SK-N-SH (cell line): ENCODE measurements at regions not wholly inside any gene's neighbourhood (a gene's known extent, or its start where the extent isn't known, plus 50 kb on each side); places are given as distances from the start of the nearest gene placed in this dataset.

Source experiments
- CTCF ChIA-PET: fragments of 300-600, 350-600 bp; formaldehyde crosslinking; extraction: SDS; loops from one replicate; lab custom pipeline; 2021; lab: Yijun Ruan, JAX
- POLR2A ChIA-PET: fragments of 350-600 bp; sonication (Branson Sonifier 250); formaldehyde crosslinking; extraction: SDS; loops from one replicate; lab custom pipeline; 2020; ENCODE audit warnings: antibody characterized with exemption, inconsistent platforms; lab: Yijun Ruan, JAX
- DNase-seq: peaks from one replicate; pipeline ENCODE4 v3.0.0; 2012
- H2AFZ ChIP-seq: fragments of 200-600 bp; sonication (generic); 2 replicates; pipeline ENCODE4 v1.8.1; 2016; ENCODE audit warnings: antibody characterized with exemption, mild to moderate bottlenecking, low read depth
- H3F3A ChIP-seq: fragments of 200-600 bp; sonication (generic); replicated peaks from 2 replicates; pipeline ENCODE3; 2016; ENCODE audit warnings: antibody characterized with exemption, mild to moderate bottlenecking; ENCODE audit not compliant: insufficient read depth
- H3K27ac ChIP-seq, 2 experiments: fragments of 200-500 bp in 1 of 2; fragments of 200-600 bp in 1 of 2; sonication (Bioruptor generic) in 1 of 2; sonication (generic), shearing (Covaris generic) in 1 of 2; 2 replicates each; pipeline versions ENCODE4 v1.5.1 to v1.6.1; 2014 to 2016; ENCODE audit warnings: low read depth in 2 of 2, inconsistent platforms in 1 of 2, low read length in 1 of 2, mild to moderate bottlenecking in 1 of 2, mixed read lengths in 1 of 2
- H3K27me3 ChIP-seq: fragments of 200-600 bp; sonication (generic), shearing (Covaris generic); 2 replicates; pipeline ENCODE4 v1.6.1; 2016; ENCODE audit warnings: mixed run types; ENCODE audit not compliant: insufficient read depth
- H3K36me3 ChIP-seq, 2 experiments: fragments of 200-500 bp in 1 of 2; fragments of 200-600 bp in 1 of 2; sonication (Bioruptor generic) in 1 of 2; sonication (generic) in 1 of 2; replicated peaks in 1 of 2; 2 replicates each; pipeline versions ENCODE3 to v1.5.1; 2014 to 2016; ENCODE audit warnings: low read length in 1 of 2, mild to moderate bottlenecking in 1 of 2; ENCODE audit not compliant: insufficient read depth in 2 of 2, control insufficient read depth in 1 of 2
- H3K4me1 ChIP-seq, 2 experiments: fragments of 200-500 bp in 1 of 2; fragments of 200-600 bp in 1 of 2; sonication (Bioruptor generic) in 1 of 2; sonication (generic), shearing (Covaris generic) in 1 of 2; 2 replicates each; pipeline versions ENCODE4 v1.5.1 to v1.6.1; 2014 to 2016; ENCODE audit warnings: low read depth in 1 of 2, low read length in 1 of 2, mixed run types in 1 of 2; ENCODE audit not compliant: insufficient read depth in 2 of 2, control insufficient read depth in 1 of 2
- H3K4me2 ChIP-seq: fragments of 200-600 bp; sonication (generic), shearing (Covaris generic); 2 replicates; pipeline ENCODE4 v1.6.1; 2017; ENCODE audit warnings: mixed run types
- H3K4me3 ChIP-seq, 2 experiments: fragments of 200-500 bp in 1 of 2; fragments of 200-600 bp in 1 of 2; sonication (Bioruptor generic) in 1 of 2; sonication (generic), shearing (Covaris generic) in 1 of 2; 2 replicates each; pipeline versions ENCODE4 v1.5.1 to v1.8.1; 2014 to 2016; ENCODE audit warnings: low read depth in 2 of 2, inconsistent platforms in 1 of 2, low read length in 1 of 2, mild to moderate bottlenecking in 1 of 2, mixed read lengths in 1 of 2, moderate library complexity in 1 of 2
- H3K79me2 ChIP-seq: fragments of 200-600 bp; sonication (generic); 2 replicates; pipeline ENCODE4 v1.8.1; 2017; ENCODE audit warnings: mild to moderate bottlenecking; ENCODE audit not compliant: insufficient read depth
- H3K9ac ChIP-seq: fragments of 200-600 bp; sonication (generic); 2 replicates; pipeline ENCODE4 v1.6.1; 2017; ENCODE audit warnings: mixed run types
- H3K9me2 ChIP-seq: fragments of 200-600 bp; sonication (generic); 2 replicates; pipeline ENCODE4 v1.6.1; 2017; ENCODE audit warnings: mixed run types
- H3K9me3 ChIP-seq: fragments of 200-600 bp; sonication (generic); 2 replicates; pipeline ENCODE4 v1.6.1; 2017; ENCODE audit warnings: mixed run types, mild to moderate bottlenecking, moderate library complexity
- H4K20me1 ChIP-seq: fragments of 200-600 bp; sonication (generic); 2 replicates; pipeline ENCODE4 v1.6.1; 2017; ENCODE audit warnings: mild to moderate bottlenecking, mixed run types; ENCODE audit not compliant: insufficient read depth
- CTCF ChIP-seq: fragments of 200-600 bp; sonication (generic); IDR thresholded peaks from 2 replicates; pipeline ENCODE4 v1.6.1; 2017; ENCODE audit warnings: antibody characterized with exemption, mild to moderate bottlenecking, moderate library complexity
- EZH2phosphoT487 ChIP-seq: fragments of 200-600 bp; sonication (generic); IDR thresholded peaks from 2 replicates; pipeline ENCODE4 v1.6.1; 2017; ENCODE audit warnings: low read depth, mixed run types, mild to moderate bottlenecking, antibody characterized with exemption, moderate library complexity, borderline replicate concordance
- FOSL2 ChIP-seq: IDR thresholded peaks from 2 replicates; pipeline ENCODE4 v1.4.0; 2012; ENCODE audit warnings: low read depth, mild to moderate bottlenecking, moderate library complexity, borderline replicate concordance
- FOXJ3 ChIP-seq: sonication (generic); formaldehyde crosslinking; IDR thresholded peaks from 2 replicates; pipeline ENCODE4 v1.5.1; 2020; ENCODE audit warnings: mild to moderate bottlenecking, missing genetic modification reagents
- GABPA ChIP-seq: IDR thresholded peaks from 2 replicates; pipeline ENCODE4 v1.4.0; 2012; ENCODE audit warnings: low read depth, mild to moderate bottlenecking
- IRF3 ChIP-seq: fragments of 150-350 bp; IDR thresholded peaks from 2 replicates; pipeline ENCODE4 v1.6.1; 2016; ENCODE audit warnings: mild to moderate bottlenecking, low read depth, low read length
- JUND ChIP-seq: IDR thresholded peaks from 2 replicates; pipeline ENCODE4 v1.4.0; 2012
- POLR2AphosphoS5 ChIP-seq: IDR thresholded peaks from 2 replicates; pipeline ENCODE4 v1.6.1; 2012; ENCODE audit warnings: low read depth, low read length
- RAD21 ChIP-seq: IDR thresholded peaks from 2 replicates; pipeline ENCODE4 v1.6.1; 2012; ENCODE audit warnings: mild to moderate bottlenecking, low read length
- RCOR1 ChIP-seq: fragments of 150-350 bp; IDR thresholded peaks from 2 replicates; pipeline ENCODE4 v1.6.1; 2017; ENCODE audit warnings: antibody characterized with exemption, low read length
- SIN3A ChIP-seq: IDR thresholded peaks from 2 replicates; pipeline ENCODE4 v1.6.1; 2012; ENCODE audit warnings: low read depth, mild to moderate bottlenecking, low read length, moderate library complexity, borderline replicate concordance
- SMC3 ChIP-seq: IDR thresholded peaks from 2 replicates; pipeline ENCODE4 v1.6.1; 2012; ENCODE audit warnings: low read depth, low read length, improper control_type of control experiment
- USF1 ChIP-seq: IDR thresholded peaks from 2 replicates; pipeline ENCODE4 v1.4.0; 2012; ENCODE audit warnings: low read depth, borderline replicate concordance
- ZBTB33 ChIP-seq: IDR thresholded peaks from 2 replicates; pipeline ENCODE4 v1.4.0; 2012; ENCODE audit warnings: low read depth, borderline replicate concordance
- WGBS: methylation state at CpG from one replicate; pipeline ENCODE4 v1.1.6; 2017; ENCODE audit warnings: low lambda C conversion rate; 5-methylcytosine and 5-hydroxymethylcytosine counted together

GRCh38 chr6:74549746-74550145, 656.1 kb downstream of the COL12A1 start:
- Histone ChIP-seq H3K9me3 (no peaks in the 10 kb centered on the region), H4K20me1 (no peaks in the 10 kb centered on the region), H3K27ac (no peak overlapping the region), H3K9ac (no peak overlapping the region), H3K79me2 (no peaks in the 10 kb centered on the region), H3K27me3 (no peaks in the 10 kb centered on the region), H3K4me1 (no peaks in the 10 kb centered on the region)
- POLR2A ChIA-PET = no interaction called here
- 8% methylated on average over 3 of the region's 3 CpGs for WGBS
- DNase-seq = no peak
- TF ChIP-seq FOXJ3 (no peak), IRF3 (no peak)
- TF ChIP-seq, all 33 proteins: peak for 0
- no peaks in the 10 kb centered on the region for H3K9me2 ChIP-seq
- H3K36me3 ChIP-seq = no peaks in the 10 kb centered on the region
- no peak overlapping the region for H2AFZ ChIP-seq
- CTCF ChIA-PET = no interaction called here
- H3K4me3 ChIP-seq = no peak overlapping the region
- no peak overlapping the region for H3K4me2 ChIP-seq
- H3F3A ChIP-seq = no peaks in the 10 kb centered on the region

- Histone ChIP-seq H3K9me2 (no peaks in the 10 kb centered on the region), H3K27ac (no peak overlapping the region), H3K4me3 (no peak overlapping the region), H3K4me1 (no peaks in the 10 kb centered on the region), H3K36me3 (no peaks in the 10 kb centered on the region), H3K79me2 (no peaks in the 10 kb centered on the region), H3K9me3 (no peaks in the 10 kb centered on the region), H3F3A (no peaks in the 10 kb centered on the region), H4K20me1 (no peaks in the 10 kb centered on the region), H3K4me2 (no peak overlapping the region), H3K9ac (no peak overlapping the region), H2AFZ (no peak overlapping the region), H3K27me3 (no peaks in the 10 kb centered on the region; the same call in 1 of the 2 replicates)
- no peak for DNase-seq
- POLR2A ChIA-PET = no interaction called here
- TF ChIP-seq EZH2phosphoT487 (no peak), FOXJ3 (no peak), ZBTB33 (no peak), FOSL2 (no peak)
- CTCF ChIA-PET = no interaction called here
- WGBS = 6% methylated on average over 2 of the region's 2 CpGs
Observed at GRCh38 chr6:74534465-74535211, 671.2 kb downstream of the COL12A1 start.

GRCh38 chr6:74519163-74519562, 686.7 kb downstream of the COL12A1 start:
- H4K20me1 ChIP-seq = no peaks in the 10 kb centered on the region
- WGBS = 0% methylated on average over 1 of the region's 1 CpG
- POLR2A ChIA-PET = no interaction called here
- H3K79me2 ChIP-seq = no peaks in the 10 kb centered on the region
- H3K9me2 ChIP-seq = no peaks in the 10 kb centered on the region
- H3K9me3 ChIP-seq = no peaks in the 10 kb centered on the region
- H3K27ac ChIP-seq = no peak overlapping the region
- no peak overlapping the region for H3K4me2 ChIP-seq
- no peaks in the 10 kb centered on the region for H3K36me3 ChIP-seq
- H3K27me3 ChIP-seq = no peaks in the 10 kb centered on the region
- H3K4me1 ChIP-seq = no peaks in the 10 kb centered on the region
- no peak overlapping the region for H2AFZ ChIP-seq
- no peaks in the 10 kb centered on the region for H3F3A ChIP-seq
- CTCF ChIA-PET = no interaction called here
- H3K4me3 ChIP-seq = no peak overlapping the region
- no peak for DNase-seq
- H3K9ac ChIP-seq = no peak overlapping the region
- TF ChIP-seq JUND (no peak), USF1 (no peak), RCOR1 (no peak), IRF3 (no peak), SMC3 (no peak), RAD21 (no peak), POLR2AphosphoS5 (no peak), CTCF (no peak), SIN3A (no peak), FOXJ3 (no peak), GABPA (no peak)
